Smooth muscle cell (in vitro differentiated cells): ENCODE measurements at regions not wholly inside any gene's neighbourhood (a gene's known extent, or its start where the extent isn't known, plus 50 kb on each side); places are given as distances from the start of the nearest gene placed in this dataset.

Experiments
- DNase-seq: peaks from one replicate; lab custom pipeline; 2025; ENCODE audit not compliant: unreplicated experiment; lab: John Stamatoyannopoulos, UW
- H2AFZ ChIP-seq: fragments of 200-600 bp; sonication (generic); 2 replicates; pipeline ENCODE4 v1.6.0; 2016; ENCODE audit warnings: antibody characterized with exemption, low read depth, mild to moderate bottlenecking
- H3F3A ChIP-seq: fragments of 200-600 bp; sonication (generic); 2 replicates; pipeline ENCODE4 v1.6.0; 2017; ENCODE audit warnings: antibody characterized with exemption, low read depth
- H3K27ac ChIP-seq: fragments of 200-600 bp; sonication (generic); 2 replicates; pipeline ENCODE4 v1.5.1; 2016; ENCODE audit warnings: low read depth, mild to moderate bottlenecking
- H3K27me3 ChIP-seq: fragments of 200-600 bp; sonication (generic); 2 replicates; pipeline ENCODE4 v1.6.1; 2016; ENCODE audit warnings: low read depth, mild to moderate bottlenecking
- H3K36me3 ChIP-seq: fragments of 200-600 bp; sonication (generic); 2 replicates; pipeline ENCODE4 v1.5.1; 2016; ENCODE audit warnings: low read depth
- H3K4me1 ChIP-seq: fragments of 200-600 bp; sonication (generic); 2 replicates; pipeline ENCODE4 v1.5.1; 2016; ENCODE audit warnings: low read depth
- H3K4me2 ChIP-seq: fragments of 200-600 bp; sonication (generic); 2 replicates; pipeline ENCODE4 v1.6.0; 2016; ENCODE audit warnings: mild to moderate bottlenecking
- H3K4me3 ChIP-seq: fragments of 200-600 bp; sonication (generic); 2 replicates; pipeline ENCODE4 v1.5.1; 2016; ENCODE audit warnings: mild to moderate bottlenecking
- H3K79me2 ChIP-seq: fragments of 200-600 bp; sonication (generic); 2 replicates; pipeline ENCODE4 v1.6.0; 2016; ENCODE audit warnings: low read depth, mild to moderate bottlenecking
- H3K9ac ChIP-seq: fragments of 200-600 bp; sonication (generic); 2 replicates; pipeline ENCODE4 v1.6.0; 2016; ENCODE audit warnings: low read depth
- H3K9me3 ChIP-seq: fragments of 200-600 bp; sonication (generic); replicated peaks from 2 replicates; pipeline ENCODE4 v1.5.1; 2016; ENCODE audit warnings: low read depth
- H4K20me1 ChIP-seq: fragments of 200-600 bp; sonication (generic); 2 replicates; pipeline ENCODE4 v1.6.0; 2016; ENCODE audit warnings: low read depth
- WGBS: methylation state at CpG from one replicate; pipeline ENCODE4 v1.1.7; 2016; ENCODE audit warnings: low lambda C conversion rate; 5-methylcytosine and 5-hydroxymethylcytosine counted together
- TF ChIP-seq, protein P1 (sequence below): fragments of 200-600 bp; sonication (generic); IDR thresholded peaks from 2 replicates; pipeline ENCODE4 v1.5.1; 2017; ENCODE audit warnings: borderline replicate concordance, mild to moderate bottlenecking, antibody characterized with exemption; ENCODE audit not compliant: insufficient read depth, poor library complexity, severe bottlenecking

GRCh38 chr3:31241533-31241932 is 291.2 kb upstream of the STT3B start:
- no peaks in the 10 kb centered on the region for H3K9me3 ChIP-seq
- H3K4me2 ChIP-seq, result no peak overlapping the region
- H3K4me1 ChIP-seq, result no peaks in the 10 kb centered on the region
- no peak overlapping the region for H3K9ac ChIP-seq
- no peak overlapping the region for H2AFZ ChIP-seq
- WGBS, result 97% methylated on average over 3 of the region's 3 CpGs
- H3K27me3 ChIP-seq, result no peaks in the 10 kb centered on the region
- TF ChIP-seq, protein P1, sequence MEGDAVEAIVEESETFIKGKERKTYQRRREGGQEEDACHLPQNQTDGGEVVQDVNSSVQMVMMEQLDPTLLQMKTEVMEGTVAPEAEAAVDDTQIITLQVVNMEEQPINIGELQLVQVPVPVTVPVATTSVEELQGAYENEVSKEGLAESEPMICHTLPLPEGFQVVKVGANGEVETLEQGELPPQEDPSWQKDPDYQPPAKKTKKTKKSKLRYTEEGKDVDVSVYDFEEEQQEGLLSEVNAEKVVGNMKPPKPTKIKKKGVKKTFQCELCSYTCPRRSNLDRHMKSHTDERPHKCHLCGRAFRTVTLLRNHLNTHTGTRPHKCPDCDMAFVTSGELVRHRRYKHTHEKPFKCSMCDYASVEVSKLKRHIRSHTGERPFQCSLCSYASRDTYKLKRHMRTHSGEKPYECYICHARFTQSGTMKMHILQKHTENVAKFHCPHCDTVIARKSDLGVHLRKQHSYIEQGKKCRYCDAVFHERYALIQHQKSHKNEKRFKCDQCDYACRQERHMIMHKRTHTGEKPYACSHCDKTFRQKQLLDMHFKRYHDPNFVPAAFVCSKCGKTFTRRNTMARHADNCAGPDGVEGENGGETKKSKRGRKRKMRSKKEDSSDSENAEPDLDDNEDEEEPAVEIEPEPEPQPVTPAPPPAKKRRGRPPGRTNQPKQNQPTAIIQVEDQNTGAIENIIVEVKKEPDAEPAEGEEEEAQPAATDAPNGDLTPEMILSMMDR, result no peak
- H3K79me2 ChIP-seq, result no peaks in the 10 kb centered on the region
- no peaks in the 10 kb centered on the region for H3K36me3 ChIP-seq
- H3K4me3 ChIP-seq, result no peak overlapping the region
- no peaks in the 10 kb centered on the region for H3F3A ChIP-seq
- H3K27ac ChIP-seq, result no peak overlapping the region
- DNase-seq, result no peak
- no peaks in the 10 kb centered on the region for H4K20me1 ChIP-seq

DNA sequence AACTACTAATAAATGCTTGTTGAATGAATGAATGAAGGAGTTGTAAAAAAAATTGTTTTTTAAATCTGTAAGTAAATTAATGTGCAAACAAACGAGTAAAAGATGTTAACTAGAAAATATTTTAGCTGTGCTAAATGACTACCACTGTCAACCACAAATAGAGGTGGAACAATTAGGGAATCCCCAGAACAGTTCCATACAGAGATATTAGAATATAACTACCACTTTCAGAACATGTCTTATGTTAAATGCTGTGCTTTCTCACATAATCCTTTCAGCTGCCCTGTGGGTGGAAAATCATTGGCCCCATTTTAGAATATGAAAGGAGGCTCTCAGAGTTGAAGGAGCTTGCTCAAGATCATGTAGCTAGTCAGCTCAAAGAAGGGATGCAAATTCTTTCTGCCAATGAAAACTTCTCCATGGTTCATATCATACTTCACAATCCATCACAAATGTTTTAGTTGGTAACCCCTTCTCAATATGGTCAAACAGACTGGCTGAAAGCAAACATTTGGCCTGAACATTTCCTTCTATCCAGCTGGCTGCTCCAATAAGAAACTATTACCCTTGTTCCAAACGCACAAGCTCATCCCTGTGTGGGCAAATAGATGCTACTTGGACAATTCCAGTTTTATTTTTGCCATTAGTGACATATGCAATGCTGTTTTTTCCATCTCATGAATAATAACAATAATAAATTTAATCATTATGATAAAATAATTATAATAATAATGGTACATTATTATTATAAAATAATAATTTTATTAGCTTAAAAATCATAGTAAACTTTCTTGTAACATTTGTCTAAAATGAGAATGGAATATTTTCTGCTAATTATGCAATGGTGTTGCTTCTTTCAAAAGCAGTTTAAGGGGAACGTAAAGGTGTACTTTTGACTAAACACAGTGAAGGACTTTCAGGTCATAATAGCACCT is 290.4 kb upstream of the STT3B start:
- H4K20me1 ChIP-seq, result no peaks in the 10 kb centered on the region
- TF ChIP-seq, protein P1, result no peak
- H3K9me3 ChIP-seq, result no peaks in the 10 kb centered on the region
- no peak overlapping the region for H3K9ac ChIP-seq
- H3K4me2 ChIP-seq, result no peak overlapping the region
- no peak overlapping the region for H3K4me3 ChIP-seq
- 95% methylated on average over 3 of the region's 3 CpGs for WGBS
- no peaks in the 10 kb centered on the region for H3K36me3 ChIP-seq
- H3K79me2 ChIP-seq, result no peaks in the 10 kb centered on the region
- H3K27me3 ChIP-seq, result no peaks in the 10 kb centered on the region
- DNase-seq, result no peak
- no peaks in the 10 kb centered on the region for H3F3A ChIP-seq
- H3K27ac ChIP-seq, result no peak overlapping the region
- H2AFZ ChIP-seq, result no peak overlapping the region
- H3K4me1 ChIP-seq, result no peaks in the 10 kb centered on the region

DNA sequence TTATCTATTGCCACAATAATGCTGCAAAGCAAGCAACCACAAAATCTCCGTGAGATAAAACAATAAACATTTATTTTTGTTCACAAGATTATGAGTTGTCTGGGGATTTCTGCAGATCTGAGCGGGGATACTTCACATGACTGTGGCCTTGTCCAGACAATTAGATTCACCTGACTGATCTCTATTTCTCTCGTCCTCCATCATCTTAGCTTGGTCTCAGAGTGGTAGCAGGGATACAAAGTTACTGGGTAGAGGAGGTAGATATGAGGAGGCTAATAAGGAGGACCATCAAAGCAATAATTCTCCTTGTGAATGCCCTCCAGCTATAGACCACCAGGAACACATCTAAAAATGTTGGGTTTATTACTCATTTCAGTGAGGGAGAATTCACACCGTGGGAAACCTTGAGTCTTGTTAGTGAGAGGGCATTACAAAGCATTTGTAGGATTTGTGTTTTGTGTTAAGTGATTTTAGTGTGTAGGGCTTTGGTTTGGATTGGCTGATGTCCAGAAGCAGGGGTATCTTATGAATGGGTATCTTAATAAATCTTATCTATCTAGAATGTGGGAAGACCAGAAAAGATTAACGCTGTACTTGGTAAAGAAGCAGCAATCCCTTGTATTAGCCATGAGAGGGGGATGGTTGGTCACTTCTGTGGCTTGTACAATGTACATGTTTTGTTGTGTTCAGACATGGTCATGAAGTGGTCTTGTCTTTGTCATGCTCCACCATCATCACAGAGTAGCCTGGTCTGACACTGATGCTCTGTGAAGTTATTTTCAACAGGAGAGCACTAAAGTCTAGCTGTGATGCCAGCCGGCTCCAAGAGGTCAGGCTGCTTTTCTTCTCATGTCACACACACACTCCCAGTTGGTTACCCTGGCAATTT is 287.6 kb upstream of the STT3B start:
- Histone ChIP-seq H3K36me3 (no peaks in the 10 kb centered on the region), H3F3A (no peaks in the 10 kb centered on the region), H3K4me2 (no peak overlapping the region), H3K27ac (no peak overlapping the region), H3K9me3 (no peaks in the 10 kb centered on the region), H3K79me2 (no peaks in the 10 kb centered on the region), H3K27me3 (no peaks in the 10 kb centered on the region), H2AFZ (no peak overlapping the region), H3K4me1 (no peaks in the 10 kb centered on the region), H4K20me1 (no peaks in the 10 kb centered on the region), H3K9ac (no peak overlapping the region), H3K4me3 (no peak overlapping the region)
- TF ChIP-seq, protein P1, result no peak
- DNase-seq, result no peak
- 69% methylated on average over 6 of the region's 6 CpGs for WGBS
